NCI-H2171 treated with DMSO at 0.1 percent for 48 hours (cell line): ENCODE measurements at regions not wholly inside any gene's neighbourhood (a gene's known extent, or its start where the extent isn't known, plus 50 kb on each side); places are given as distances from the start of the nearest gene placed in this dataset.

Source experiments
- DNase-seq: peaks from one replicate; lab custom pipeline; 2025; lab: John Stamatoyannopoulos, UW

DNA sequence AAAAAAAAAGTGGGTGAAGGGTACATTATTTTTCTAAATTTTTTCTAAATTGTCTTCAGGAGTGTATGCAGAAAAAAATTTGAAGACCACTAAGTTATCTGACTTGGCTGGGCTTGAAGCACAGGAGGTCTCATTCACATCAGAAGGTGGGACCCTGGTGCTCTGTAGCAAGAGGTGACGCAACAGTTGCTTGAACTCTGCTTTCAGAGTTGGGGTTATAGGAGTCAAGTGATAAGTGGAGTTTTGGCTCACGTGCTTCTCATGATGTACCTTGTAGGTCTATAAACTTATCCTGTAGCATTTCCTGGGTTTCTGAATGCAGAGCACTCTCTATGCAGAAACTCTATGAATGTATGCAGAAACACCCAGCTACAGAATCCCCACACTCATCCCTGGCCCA lies 58.5 kb upstream of the FOXC1 start:
- no peak for DNase-seq

- no peak for DNase-seq
Observed at GRCh38 chr6:1552296-1552761, 57.4 kb upstream of the FOXC1 start.

DNA sequence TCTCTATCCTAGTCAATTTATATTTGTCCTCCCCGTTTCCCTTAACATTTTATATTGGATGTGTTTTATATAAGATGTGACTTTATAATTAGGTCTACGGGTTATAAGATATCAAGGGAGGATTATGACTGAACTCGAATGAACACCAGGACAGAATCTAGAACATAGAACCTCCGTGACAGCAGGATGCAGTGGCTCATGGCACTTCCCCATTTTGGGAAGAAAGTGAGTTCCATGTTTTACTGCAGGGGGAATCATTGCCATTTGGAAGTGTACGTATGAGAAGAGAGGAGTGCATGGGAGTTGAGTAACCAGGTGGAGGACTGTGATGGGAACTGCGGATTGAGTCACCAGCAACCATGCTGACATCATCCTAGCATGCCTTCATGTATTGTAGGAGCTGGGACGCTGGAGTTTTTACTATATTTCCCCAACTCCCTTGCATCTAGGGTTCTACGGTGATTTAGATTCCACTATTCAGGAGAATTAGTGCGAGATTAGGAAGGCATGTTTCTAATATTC lies 56.1 kb upstream of the FOXC1 start:
- DNase-seq: no peak

DNA sequence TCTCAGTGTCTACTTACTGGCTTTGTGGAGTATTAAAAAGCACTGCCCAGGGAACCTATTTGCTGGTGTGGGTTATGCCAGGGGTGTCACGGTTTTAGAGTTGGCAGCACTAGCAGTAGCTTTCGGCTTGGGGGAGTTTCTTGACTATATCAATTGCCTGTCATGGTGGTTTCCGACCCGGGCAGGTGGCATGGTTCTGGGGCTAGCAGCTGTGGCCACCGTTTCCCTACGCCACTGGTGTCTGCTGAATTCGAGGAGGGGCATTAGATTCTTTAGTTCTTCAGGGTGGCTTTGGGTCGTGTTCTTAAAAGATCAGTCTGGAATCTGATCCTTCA lies 55.6 kb upstream of the FOXC1 start:
- DNase-seq: no peak

GRCh38 chr6:1554476-1555310 lies 55.0 kb upstream of the FOXC1 start:
- DNase-seq: no peak

GRCh38 chr6:1558388-1558787 lies 51.3 kb upstream of the FOXC1 start:
- no peak for DNase-seq
